ENCODE measurements at regions not wholly inside any gene's neighbourhood (a gene's known extent, or its start where the extent isn't known, plus 50 kb on each side); places are given as distances from the start of the nearest gene placed in this dataset.

DNA sequence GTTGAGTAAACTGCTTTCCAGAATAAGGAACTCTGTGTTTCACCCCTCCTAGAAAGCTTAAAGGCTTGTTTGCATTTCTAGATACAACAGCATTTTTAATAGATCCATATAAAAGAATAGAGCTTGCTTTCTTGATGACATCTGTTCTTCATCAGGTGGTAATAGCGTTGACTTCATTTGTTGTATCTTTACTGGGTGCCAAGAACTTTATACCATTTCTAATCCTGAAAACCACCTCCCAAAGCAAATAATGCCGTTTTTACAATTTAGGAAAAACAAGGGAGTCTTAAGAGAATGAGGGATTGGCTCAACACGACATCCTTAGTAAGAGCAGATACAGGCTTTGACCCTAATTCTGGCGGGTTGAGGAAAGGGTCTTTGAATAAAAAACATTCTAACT lies 993.4 kb downstream of the TYW1 start:
- Histone ChIP-seq H3K27me3 (replicated peaks; ENCODE audit: insufficient read depth) (no peaks in the 10 kb centered on the region), H3K9me3 (no peaks in the 10 kb centered on the region), H3K27ac (no peak overlapping the region), H3K36me3 (no peaks in the 10 kb centered on the region), H3K4me3 (no peak overlapping the region), H3K4me1 (ENCODE audit: control insufficient read depth in 1 of 2, low read depth in 2 of 2) (no peaks in the 10 kb centered on the region)
- ATAC-seq (ENCODE audit: insufficient number of reproducible peaks, low FRiP score, low read depth) (no peak), DNase-seq (ENCODE audit: low spot score) (no peak)
- TF ChIP-seq, protein P1, sequence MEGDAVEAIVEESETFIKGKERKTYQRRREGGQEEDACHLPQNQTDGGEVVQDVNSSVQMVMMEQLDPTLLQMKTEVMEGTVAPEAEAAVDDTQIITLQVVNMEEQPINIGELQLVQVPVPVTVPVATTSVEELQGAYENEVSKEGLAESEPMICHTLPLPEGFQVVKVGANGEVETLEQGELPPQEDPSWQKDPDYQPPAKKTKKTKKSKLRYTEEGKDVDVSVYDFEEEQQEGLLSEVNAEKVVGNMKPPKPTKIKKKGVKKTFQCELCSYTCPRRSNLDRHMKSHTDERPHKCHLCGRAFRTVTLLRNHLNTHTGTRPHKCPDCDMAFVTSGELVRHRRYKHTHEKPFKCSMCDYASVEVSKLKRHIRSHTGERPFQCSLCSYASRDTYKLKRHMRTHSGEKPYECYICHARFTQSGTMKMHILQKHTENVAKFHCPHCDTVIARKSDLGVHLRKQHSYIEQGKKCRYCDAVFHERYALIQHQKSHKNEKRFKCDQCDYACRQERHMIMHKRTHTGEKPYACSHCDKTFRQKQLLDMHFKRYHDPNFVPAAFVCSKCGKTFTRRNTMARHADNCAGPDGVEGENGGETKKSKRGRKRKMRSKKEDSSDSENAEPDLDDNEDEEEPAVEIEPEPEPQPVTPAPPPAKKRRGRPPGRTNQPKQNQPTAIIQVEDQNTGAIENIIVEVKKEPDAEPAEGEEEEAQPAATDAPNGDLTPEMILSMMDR (IDR thresholded peaks at IDR 0.05): no peak

DNA sequence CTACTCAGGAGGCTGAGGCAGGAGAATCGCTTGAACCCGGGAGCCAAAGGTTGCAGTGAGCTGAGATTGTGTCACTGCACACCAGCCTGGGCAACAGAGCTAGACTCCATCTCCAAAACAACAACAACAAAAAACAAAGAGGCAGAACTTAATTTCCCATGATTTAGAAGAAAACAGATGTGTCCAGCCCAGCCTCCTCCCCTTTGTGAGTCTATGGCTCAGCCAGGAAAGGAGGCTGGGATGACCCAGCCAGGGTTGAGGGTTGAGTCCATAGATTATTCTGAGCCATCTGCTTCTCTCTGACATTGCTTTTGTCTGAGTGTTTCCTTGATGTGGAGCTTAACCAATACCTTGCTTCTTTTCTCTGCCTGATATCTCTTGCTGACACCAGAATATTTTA lies 994.1 kb downstream of the TYW1 start:
- TF ChIP-seq, protein P1 (IDR thresholded peaks at IDR 0.05): no peak
- H3K27ac ChIP-seq: no peak overlapping the region
- no peaks in the 10 kb centered on the region for H3K4me1 ChIP-seq (ENCODE audit: control insufficient read depth in 1 of 2, low read depth in 2 of 2)
- no peaks in the 10 kb centered on the region for H3K9me3 ChIP-seq
- H3K4me3 ChIP-seq: no peak overlapping the region
- H3K36me3 ChIP-seq: no peaks in the 10 kb centered on the region
- no peaks in the 10 kb centered on the region for H3K27me3 ChIP-seq (replicated peaks; ENCODE audit: insufficient read depth)
- no peak for ATAC-seq (ENCODE audit: insufficient number of reproducible peaks, low FRiP score, low read depth)
- DNase-seq (ENCODE audit: low spot score): no peak

DNA sequence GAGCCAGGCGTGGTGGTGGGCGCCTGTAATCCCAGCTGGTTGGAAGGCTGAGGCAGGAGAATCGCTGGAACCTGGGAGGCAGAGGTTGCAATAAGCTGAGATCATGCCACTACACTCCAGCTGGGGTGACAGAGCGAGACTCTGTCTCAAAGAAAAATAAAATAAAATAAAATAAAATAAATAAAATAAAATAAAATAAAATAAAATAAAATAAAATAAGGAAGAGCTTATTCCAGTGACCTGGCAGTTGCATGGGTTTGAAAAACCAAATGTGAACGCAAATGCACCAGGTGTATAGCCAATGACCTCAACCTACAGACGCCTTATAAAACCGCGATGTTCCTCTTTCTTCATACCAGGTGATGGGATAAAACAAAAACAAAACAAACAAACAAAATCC lies 995.7 kb downstream of the TYW1 start:
- Histone ChIP-seq H3K4me1 (ENCODE audit: control insufficient read depth in 1 of 2, low read depth in 2 of 2) (no peaks in the 10 kb centered on the region), H3K27me3 (replicated peaks; ENCODE audit: insufficient read depth) (no peaks in the 10 kb centered on the region), H3K36me3 (no peaks in the 10 kb centered on the region), H3K9me3 (no peaks in the 10 kb centered on the region), H3K27ac (no peak overlapping the region), H3K4me3 (no peak overlapping the region)
- TF ChIP-seq, protein P1 (IDR thresholded peaks at IDR 0.05): no peak
- ATAC-seq (ENCODE audit: insufficient number of reproducible peaks, low FRiP score, low read depth) (no peak), DNase-seq (ENCODE audit: low spot score) (no peak)

DNA sequence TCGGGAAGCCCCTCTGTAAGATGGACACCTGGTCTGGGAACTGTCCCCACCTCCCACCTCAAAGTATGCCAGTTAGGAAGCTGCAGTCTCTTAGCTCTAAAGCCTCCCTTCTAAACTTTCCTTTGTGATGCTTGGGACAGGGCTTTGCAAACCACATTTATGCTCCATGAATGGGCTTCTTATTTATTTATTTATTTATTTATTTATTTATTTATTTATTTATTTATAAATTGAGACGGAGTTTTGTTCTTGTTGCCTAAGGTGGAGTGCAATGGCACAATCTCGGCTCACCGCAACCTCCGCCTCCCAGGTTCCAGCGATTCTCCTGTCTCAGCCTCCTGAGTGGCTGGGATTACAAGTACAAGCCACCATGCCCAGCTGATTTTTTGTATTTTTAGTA lies 1009.4 kb downstream of the TYW1 start:
- no peaks in the 10 kb centered on the region for H3K27me3 ChIP-seq (replicated peaks; ENCODE audit: insufficient read depth)
- DNase-seq (ENCODE audit: low spot score): no peak
- H3K27ac ChIP-seq: no peak overlapping the region
- no peak overlapping the region for H3K4me3 ChIP-seq
- no peaks in the 10 kb centered on the region for H3K9me3 ChIP-seq
- no peaks in the 10 kb centered on the region for H3K4me1 ChIP-seq (ENCODE audit: control insufficient read depth in 1 of 2, low read depth in 2 of 2)
- no peaks in the 10 kb centered on the region for H3K36me3 ChIP-seq
- ATAC-seq (ENCODE audit: insufficient number of reproducible peaks, low FRiP score, low read depth): no peak
- TF ChIP-seq, protein P1 (IDR thresholded peaks at IDR 0.05): no peak

DNA sequence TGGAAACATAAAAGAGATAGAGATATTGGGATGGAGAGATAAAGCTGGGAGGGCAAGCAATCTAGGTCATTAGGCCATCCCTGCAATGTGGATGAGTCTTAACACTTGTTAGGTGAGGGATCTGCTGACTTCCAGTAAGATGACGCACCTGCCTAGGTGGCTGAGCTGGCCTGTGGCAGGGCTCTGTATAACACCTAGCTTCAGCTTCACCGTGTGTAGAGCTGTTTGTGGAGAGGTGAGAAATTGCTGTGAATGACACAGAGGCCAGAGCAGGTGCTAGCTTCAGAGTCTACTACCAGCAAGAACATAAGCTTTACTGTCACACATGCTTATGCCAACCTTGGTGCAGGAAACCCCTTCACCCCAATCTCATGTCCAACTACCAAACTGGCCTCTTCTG lies 1010.0 kb downstream of the TYW1 start:
- no peaks in the 10 kb centered on the region for H3K27me3 ChIP-seq (replicated peaks; ENCODE audit: insufficient read depth)
- ATAC-seq (ENCODE audit: insufficient number of reproducible peaks, low FRiP score, low read depth) (no peak), DNase-seq (ENCODE audit: low spot score) (no peak)
- no peaks in the 10 kb centered on the region for H3K9me3 ChIP-seq
- TF ChIP-seq, protein P1 (IDR thresholded peaks at IDR 0.05): no peak
- H3K36me3 ChIP-seq: no peaks in the 10 kb centered on the region
- H3K27ac ChIP-seq: no peak overlapping the region
- H3K4me3 ChIP-seq: no peak overlapping the region
- no peaks in the 10 kb centered on the region for H3K4me1 ChIP-seq (ENCODE audit: control insufficient read depth in 1 of 2, low read depth in 2 of 2)
